LNCaP clone FGC (cell line): ENCODE measurements at regions not wholly inside any gene's neighbourhood (a gene's known extent, or its start where the extent isn't known, plus 50 kb on each side); places are given as distances from the start of the nearest gene placed in this dataset.

Experiments
- DNase-seq: peaks from one replicate; pipeline ENCODE4 v3.0.0-alpha.2; 2011; ENCODE audit warnings: low read depth
- H3K4me3 ChIP-seq: 2 replicates; pipeline ENCODE4 v1.5.1; 2011; ENCODE audit warnings: mild to moderate bottlenecking, low read depth, low read length, control low read depth
- CTCF ChIP-seq: IDR thresholded peaks from 2 replicates; pipeline ENCODE4 v1.5.1; 2012; ENCODE audit warnings: mild to moderate bottlenecking; ENCODE audit not compliant: control insufficient read depth, insufficient read depth; ENCODE audit errors: extremely low read depth

- TF ChIP-seq CTCF, result no peak
These were observed 115.1 kb upstream of the MDGA2 start for GRCh38 chr14:47790477-47790876.

GRCh38 chr14:47785058-47785457 is 109.7 kb upstream of the MDGA2 start:
- TF ChIP-seq CTCF, result no peak
- no peak overlapping the region for H3K4me3 ChIP-seq
- no peak for DNase-seq

More at GRCh38 chr14:47790477-47790876, 115.1 kb upstream of the MDGA2 start:
- no peak for DNase-seq
- no peak overlapping the region for H3K4me3 ChIP-seq

GRCh38 chr14:47778631-47779030 is 103.2 kb upstream of the MDGA2 start:
- H3K4me3 ChIP-seq, result no peak overlapping the region
- DNase-seq, result peak; percentile 3
- TF ChIP-seq CTCF, result no peak

GRCh38 chr14:47772652-47773051 is 97.2 kb upstream of the MDGA2 start:
- H3K4me3 ChIP-seq, result no peak overlapping the region
- DNase-seq, result no peak
- TF ChIP-seq CTCF, result no peak

- DNase-seq, result no peak
- no peak for TF ChIP-seq CTCF
- H3K4me3 ChIP-seq, result no peak overlapping the region
These were observed 87.9 kb upstream of the MDGA2 start for GRCh38 chr14:47763188-47763854.

GRCh38 chr14:47746986-47747385 is 71.6 kb upstream of the MDGA2 start:
- no peak for TF ChIP-seq CTCF
- H3K4me3 ChIP-seq, result no peak overlapping the region
- no peak for DNase-seq

GRCh38 chr14:47744155-47744554 is 68.8 kb upstream of the MDGA2 start:
- DNase-seq, result no peak
- H3K4me3 ChIP-seq, result no peak overlapping the region
- TF ChIP-seq CTCF, result no peak
